ENCODE measurements at regions not wholly inside any gene's neighbourhood (a gene's known extent, or its start where the extent isn't known, plus 50 kb on each side); places are given as distances from the start of the nearest gene placed in this dataset.

DNA sequence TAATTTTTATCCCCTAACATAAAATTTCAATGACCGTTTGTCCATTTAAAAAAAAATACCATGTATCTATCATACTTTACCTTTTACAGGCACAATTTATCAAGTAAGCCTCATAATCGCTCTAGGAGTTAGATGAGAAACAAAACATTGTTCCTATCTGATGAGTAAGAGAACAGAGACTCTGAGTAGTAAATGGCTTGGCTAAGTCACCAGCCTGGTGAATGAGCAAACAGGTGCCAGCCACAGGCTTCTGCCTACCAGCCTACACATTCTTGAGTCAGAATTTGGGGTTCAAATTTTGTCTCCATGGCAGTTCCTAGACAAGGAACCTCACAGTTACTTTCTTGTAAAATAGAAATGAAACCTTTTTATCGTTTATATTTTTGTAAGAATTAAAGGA, 235.4 kb downstream of the HGF start:
- Histone ChIP-seq H3K27ac (no peak overlapping the region), H3K27me3 (no peaks in the 10 kb centered on the region), H3K36me3 (no peaks in the 10 kb centered on the region), H3K4me1 (no peaks in the 10 kb centered on the region), H3K4me3 (no peak overlapping the region), H3K9me3 (no peaks in the 10 kb centered on the region)
- intact Hi-C loops (cut with DNase I) = no loop called here
- TF ChIP-seq, protein P1, sequence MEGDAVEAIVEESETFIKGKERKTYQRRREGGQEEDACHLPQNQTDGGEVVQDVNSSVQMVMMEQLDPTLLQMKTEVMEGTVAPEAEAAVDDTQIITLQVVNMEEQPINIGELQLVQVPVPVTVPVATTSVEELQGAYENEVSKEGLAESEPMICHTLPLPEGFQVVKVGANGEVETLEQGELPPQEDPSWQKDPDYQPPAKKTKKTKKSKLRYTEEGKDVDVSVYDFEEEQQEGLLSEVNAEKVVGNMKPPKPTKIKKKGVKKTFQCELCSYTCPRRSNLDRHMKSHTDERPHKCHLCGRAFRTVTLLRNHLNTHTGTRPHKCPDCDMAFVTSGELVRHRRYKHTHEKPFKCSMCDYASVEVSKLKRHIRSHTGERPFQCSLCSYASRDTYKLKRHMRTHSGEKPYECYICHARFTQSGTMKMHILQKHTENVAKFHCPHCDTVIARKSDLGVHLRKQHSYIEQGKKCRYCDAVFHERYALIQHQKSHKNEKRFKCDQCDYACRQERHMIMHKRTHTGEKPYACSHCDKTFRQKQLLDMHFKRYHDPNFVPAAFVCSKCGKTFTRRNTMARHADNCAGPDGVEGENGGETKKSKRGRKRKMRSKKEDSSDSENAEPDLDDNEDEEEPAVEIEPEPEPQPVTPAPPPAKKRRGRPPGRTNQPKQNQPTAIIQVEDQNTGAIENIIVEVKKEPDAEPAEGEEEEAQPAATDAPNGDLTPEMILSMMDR (IDR thresholded peaks at IDR 0.05) = no peak
- ATAC-seq (no peak), DNase-seq (no peak)

DNA sequence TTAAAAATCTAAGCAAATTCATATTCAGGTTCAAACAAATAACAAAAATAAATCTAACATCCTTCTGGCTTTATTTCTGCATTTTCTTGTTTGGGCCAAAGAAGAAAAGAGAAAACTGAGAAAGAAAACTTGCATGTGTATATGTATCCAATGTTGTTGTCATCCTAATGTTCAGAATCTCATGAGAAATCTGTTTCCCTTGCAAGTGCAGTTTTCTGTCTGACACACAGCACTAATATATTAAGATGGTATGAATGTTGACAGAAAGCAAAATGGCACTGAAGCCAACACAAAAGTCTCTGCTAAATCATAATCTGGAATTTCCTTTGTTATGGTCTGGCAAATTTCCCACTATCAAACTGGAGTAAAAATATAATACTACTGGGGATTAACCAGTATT, 235.9 kb downstream of the HGF start:
- Histone ChIP-seq H3K27me3 (no peaks in the 10 kb centered on the region), H3K4me1 (no peaks in the 10 kb centered on the region), H3K9me3 (no peaks in the 10 kb centered on the region), H3K4me3 (no peak overlapping the region), H3K27ac (no peak overlapping the region), H3K36me3 (no peaks in the 10 kb centered on the region)
- TF ChIP-seq, protein P1 (IDR thresholded peaks at IDR 0.05) = no peak
- ATAC-seq = no peak
- intact Hi-C loops (cut with DNase I) = no loop called here
- DNase-seq = no peak

DNA sequence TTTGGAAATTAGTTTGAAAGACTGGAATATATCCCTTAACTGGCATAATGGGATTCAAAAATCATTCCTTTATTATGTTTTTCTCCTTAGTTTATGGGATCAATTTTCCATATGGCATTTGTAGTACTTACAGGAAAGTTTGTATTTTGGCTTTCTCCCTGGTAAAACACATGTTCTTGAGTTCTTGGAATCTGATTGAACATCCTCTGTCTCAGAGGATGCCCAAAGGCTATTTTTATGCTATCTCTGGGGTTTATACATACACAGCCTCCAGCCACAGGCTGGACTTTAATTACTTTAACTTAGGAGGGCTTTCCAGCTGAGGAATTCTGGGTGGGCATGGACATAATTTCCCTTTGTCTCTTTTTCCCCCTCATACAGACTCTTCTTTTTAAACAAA, 236.4 kb downstream of the HGF start:
- ATAC-seq (no peak), DNase-seq (no peak)
- Histone ChIP-seq H3K9me3 (no peaks in the 10 kb centered on the region), H3K27ac (no peak overlapping the region), H3K36me3 (no peaks in the 10 kb centered on the region), H3K4me1 (no peaks in the 10 kb centered on the region), H3K4me3 (no peak overlapping the region), H3K27me3 (no peaks in the 10 kb centered on the region)
- intact Hi-C loops (cut with DNase I) = no loop called here
- TF ChIP-seq, protein P1 (IDR thresholded peaks at IDR 0.05) = no peak

DNA sequence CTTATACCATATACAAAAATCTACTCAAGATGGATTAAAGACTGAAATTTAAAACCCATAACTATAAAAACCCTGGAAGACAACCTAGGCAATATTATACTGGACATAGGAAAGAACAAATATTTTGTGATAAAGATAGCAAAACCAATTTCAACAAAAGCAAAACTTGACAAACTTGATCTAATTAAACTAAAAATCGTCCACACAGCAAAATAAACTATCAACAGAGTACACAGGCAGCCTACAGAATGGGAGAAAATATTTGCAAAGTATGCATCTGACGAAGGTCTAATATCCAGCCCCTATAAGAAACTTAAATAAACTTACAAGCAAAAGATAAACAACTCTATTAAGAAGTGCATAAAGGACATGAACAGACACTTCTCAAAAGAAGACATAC, 240.1 kb downstream of the HGF start:
- Histone ChIP-seq H3K4me1 (no peaks in the 10 kb centered on the region), H3K36me3 (no peaks in the 10 kb centered on the region), H3K27me3 (no peaks in the 10 kb centered on the region), H3K9me3 (no peaks in the 10 kb centered on the region), H3K4me3 (no peak overlapping the region), H3K27ac (no peak overlapping the region)
- TF ChIP-seq, protein P1 (IDR thresholded peaks at IDR 0.05) = no peak
- ATAC-seq = no peak
- no peak for DNase-seq
- intact Hi-C loops (cut with DNase I) = no loop called here

DNA sequence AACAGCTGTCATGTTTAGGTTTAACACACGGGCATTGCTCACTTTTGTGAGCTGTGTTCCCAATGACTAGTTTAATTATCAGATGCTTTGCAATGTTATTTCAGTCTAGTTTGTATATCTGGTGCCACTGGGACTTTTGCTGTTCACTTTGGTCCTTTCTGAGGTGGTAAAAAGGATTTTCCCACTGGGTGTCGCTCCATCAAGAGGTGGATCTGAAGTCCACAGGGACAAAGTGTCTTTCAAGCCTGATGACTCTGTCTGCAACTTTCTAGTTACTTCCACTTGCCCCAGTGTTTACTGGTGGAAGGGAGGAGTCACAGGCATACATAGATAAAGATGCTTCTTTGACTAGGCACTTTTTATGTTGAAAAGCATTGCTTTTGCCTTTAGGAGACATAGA, 242.2 kb downstream of the HGF start:
- no peaks in the 10 kb centered on the region for H3K27me3 ChIP-seq
- DNase-seq (no peak), ATAC-seq (no peak)
- intact Hi-C loops (cut with DNase I) = no loop called here
- no peaks in the 10 kb centered on the region for H3K4me1 ChIP-seq
- H3K36me3 ChIP-seq = no peaks in the 10 kb centered on the region
- TF ChIP-seq, protein P1 (IDR thresholded peaks at IDR 0.05) = no peak
- no peak overlapping the region for H3K27ac ChIP-seq
- no peaks in the 10 kb centered on the region for H3K9me3 ChIP-seq
- H3K4me3 ChIP-seq = no peak overlapping the region

Data from left lung (tissue), 4 donors.